ENCODE measurements at regions not wholly inside any gene's neighbourhood (a gene's known extent, or its start where the extent isn't known, plus 50 kb on each side); places are given as distances from the start of the nearest gene placed in this dataset.

DNA sequence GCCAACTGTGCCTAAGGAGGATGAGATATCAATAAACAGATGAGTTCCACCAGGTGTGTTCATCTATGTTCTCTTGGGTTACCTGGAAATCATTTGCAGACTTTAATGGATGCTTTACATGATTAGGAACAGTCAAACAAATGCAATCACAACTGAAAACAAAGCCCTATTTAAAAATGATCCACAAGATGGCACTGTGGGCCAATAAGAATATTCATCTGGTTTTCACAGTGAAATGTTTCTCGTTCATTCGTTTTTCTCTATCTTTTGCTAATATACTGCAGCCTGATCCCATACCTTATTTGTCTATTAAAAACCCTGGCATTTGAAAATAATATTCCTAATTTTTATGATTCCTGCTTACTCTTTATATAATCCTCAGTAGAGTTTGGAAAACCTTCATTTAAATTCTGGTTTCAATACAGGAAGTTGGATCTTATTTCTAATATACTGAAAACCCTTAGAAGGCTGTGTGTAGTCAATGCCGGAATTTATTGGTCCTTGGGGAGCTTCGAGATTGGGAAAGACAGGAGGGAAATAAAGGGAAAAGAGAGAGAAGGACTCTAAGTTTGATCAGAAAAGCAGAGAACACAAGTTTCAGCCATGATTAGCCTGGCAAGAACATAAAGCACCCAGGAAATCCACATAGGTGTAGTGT is 63.8 kb upstream of the TAPT1 start:
- TF ChIP-seq, protein P1, sequence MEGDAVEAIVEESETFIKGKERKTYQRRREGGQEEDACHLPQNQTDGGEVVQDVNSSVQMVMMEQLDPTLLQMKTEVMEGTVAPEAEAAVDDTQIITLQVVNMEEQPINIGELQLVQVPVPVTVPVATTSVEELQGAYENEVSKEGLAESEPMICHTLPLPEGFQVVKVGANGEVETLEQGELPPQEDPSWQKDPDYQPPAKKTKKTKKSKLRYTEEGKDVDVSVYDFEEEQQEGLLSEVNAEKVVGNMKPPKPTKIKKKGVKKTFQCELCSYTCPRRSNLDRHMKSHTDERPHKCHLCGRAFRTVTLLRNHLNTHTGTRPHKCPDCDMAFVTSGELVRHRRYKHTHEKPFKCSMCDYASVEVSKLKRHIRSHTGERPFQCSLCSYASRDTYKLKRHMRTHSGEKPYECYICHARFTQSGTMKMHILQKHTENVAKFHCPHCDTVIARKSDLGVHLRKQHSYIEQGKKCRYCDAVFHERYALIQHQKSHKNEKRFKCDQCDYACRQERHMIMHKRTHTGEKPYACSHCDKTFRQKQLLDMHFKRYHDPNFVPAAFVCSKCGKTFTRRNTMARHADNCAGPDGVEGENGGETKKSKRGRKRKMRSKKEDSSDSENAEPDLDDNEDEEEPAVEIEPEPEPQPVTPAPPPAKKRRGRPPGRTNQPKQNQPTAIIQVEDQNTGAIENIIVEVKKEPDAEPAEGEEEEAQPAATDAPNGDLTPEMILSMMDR (IDR thresholded peaks at IDR 0.05; ENCODE audit: insufficient read depth, low read depth, low read length, missing control alignments) = peak; percentile 35
- DNase-seq (ENCODE audit: low read depth) = peak; percentile 28
- no peak overlapping the region for H3K4me3 ChIP-seq (ENCODE audit: low read depth, low read length)

DNA sequence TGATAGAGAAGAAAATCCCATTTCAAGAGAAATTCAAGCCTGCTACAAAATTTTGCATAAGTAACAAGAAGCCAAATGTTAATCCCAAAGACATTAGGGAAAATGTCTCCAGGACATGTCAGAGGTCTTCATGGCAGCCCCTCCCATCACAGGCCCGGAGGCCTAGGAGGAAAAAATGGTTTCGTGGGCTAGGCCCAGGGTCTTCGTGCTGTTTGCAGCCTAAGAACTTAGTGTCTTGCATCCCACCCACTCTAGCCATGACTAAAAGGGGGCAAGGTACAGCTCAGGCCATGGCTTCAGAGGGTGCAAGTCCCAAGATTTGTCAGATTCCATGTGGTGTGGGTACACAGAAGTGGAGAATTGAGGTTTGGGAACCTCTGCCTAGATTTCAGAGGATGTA is 57.8 kb upstream of the TAPT1 start:
- no peak for DNase-seq (ENCODE audit: low read depth)
- TF ChIP-seq, protein P1 (IDR thresholded peaks at IDR 0.05; ENCODE audit: insufficient read depth, low read depth, low read length, missing control alignments) = no peak
- H3K4me3 ChIP-seq (ENCODE audit: low read depth, low read length) = no peak overlapping the region

GRCh38 chr4:16278178-16278577 is 51.9 kb upstream of the TAPT1 start:
- H3K4me3 ChIP-seq (ENCODE audit: low read depth, low read length) = no peak overlapping the region
- no peak for DNase-seq (ENCODE audit: low read depth)
- TF ChIP-seq, protein P1 (IDR thresholded peaks at IDR 0.05; ENCODE audit: insufficient read depth, low read depth, low read length, missing control alignments) = no peak

All from GM12865 (cell line).